ENCODE measurements at regions not wholly inside any gene's neighbourhood (a gene's known extent, or its start where the extent isn't known, plus 50 kb on each side); places are given as distances from the start of the nearest gene placed in this dataset.

DNA sequence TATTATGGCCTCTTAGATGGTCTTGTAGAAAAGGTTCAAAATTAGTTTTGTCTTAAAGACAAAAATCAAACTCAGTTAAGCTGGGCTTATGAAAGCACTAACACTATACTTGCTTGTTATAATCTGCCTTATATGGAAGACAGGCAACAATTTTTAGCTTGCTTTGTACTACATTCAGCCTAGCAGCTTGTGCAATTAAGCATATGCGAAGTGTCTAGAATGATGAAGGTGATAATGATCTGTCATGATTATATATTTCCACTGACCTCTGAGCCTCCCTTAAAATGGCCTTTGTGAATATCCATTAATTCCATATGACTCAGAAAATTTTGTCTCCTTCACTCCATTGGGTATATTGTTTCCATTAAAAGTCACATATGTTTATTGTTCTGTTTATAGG is 834.9 kb downstream of the OLFM4 start:
- TF ChIP-seq, protein P1, sequence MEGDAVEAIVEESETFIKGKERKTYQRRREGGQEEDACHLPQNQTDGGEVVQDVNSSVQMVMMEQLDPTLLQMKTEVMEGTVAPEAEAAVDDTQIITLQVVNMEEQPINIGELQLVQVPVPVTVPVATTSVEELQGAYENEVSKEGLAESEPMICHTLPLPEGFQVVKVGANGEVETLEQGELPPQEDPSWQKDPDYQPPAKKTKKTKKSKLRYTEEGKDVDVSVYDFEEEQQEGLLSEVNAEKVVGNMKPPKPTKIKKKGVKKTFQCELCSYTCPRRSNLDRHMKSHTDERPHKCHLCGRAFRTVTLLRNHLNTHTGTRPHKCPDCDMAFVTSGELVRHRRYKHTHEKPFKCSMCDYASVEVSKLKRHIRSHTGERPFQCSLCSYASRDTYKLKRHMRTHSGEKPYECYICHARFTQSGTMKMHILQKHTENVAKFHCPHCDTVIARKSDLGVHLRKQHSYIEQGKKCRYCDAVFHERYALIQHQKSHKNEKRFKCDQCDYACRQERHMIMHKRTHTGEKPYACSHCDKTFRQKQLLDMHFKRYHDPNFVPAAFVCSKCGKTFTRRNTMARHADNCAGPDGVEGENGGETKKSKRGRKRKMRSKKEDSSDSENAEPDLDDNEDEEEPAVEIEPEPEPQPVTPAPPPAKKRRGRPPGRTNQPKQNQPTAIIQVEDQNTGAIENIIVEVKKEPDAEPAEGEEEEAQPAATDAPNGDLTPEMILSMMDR (IDR thresholded peaks at IDR 0.05; ENCODE audit: low read depth, low read length, poor library complexity, severe bottlenecking): no peak
- no peak for TF ChIP-seq EZH2phosphoT487 (IDR thresholded peaks at IDR 0.05; ENCODE audit: borderline replicate concordance, low read length)
